22Rv1 (cell line): ENCODE measurements at regions not wholly inside any gene's neighbourhood (a gene's known extent, or its start where the extent isn't known, plus 50 kb on each side); places are given as distances from the start of the nearest gene placed in this dataset.

Experiments used
- H3K27ac ChIP-seq: fragments of 450-650 bp; 2 replicates; pipeline ENCODE4 v1.5.1; 2017
- CTCF ChIP-seq: fragments of 450-650 bp; IDR thresholded peaks from 2 replicates; pipeline ENCODE4 v1.5.1; 2017; ENCODE audit warnings: mild to moderate bottlenecking
- ZFX ChIP-seq: fragments of 450-650 bp; IDR thresholded peaks from 2 replicates; pipeline ENCODE4 v1.6.1; 2017; ENCODE audit warnings: antibody characterized with exemption, borderline replicate concordance

- H3K27ac ChIP-seq, result no peak overlapping the region
- TF ChIP-seq ZFX (no peak), CTCF (no peak)
Measured at GRCh38 chr1:59154401-59154800, 142.5 kb upstream of the FGGY start.

- H3K27ac ChIP-seq, result no peak overlapping the region
- no peak for TF ChIP-seq CTCF
Measured at GRCh38 chr1:59155351-59155750, 141.5 kb upstream of the FGGY start.

GRCh38 chr1:59156051-59156450 is 140.8 kb upstream of the FGGY start:
- TF ChIP-seq ZFX (no peak), CTCF (no peak)
- no peak overlapping the region for H3K27ac ChIP-seq

GRCh38 chr1:59156526-59157199 is 140.2 kb upstream of the FGGY start:
- no peak for TF ChIP-seq ZFX
- no peak for TF ChIP-seq CTCF
- H3K27ac ChIP-seq, result no peak overlapping the region

GRCh38 chr1:59158321-59158720 is 138.6 kb upstream of the FGGY start:
- TF ChIP-seq CTCF (no peak), ZFX (no peak)
- H3K27ac ChIP-seq, result no peak overlapping the region

GRCh38 chr1:59159557-59160203 is 137.2 kb upstream of the FGGY start:
- TF ChIP-seq CTCF (no peak), ZFX (no peak)

GRCh38 chr1:59161136-59161535 is 135.8 kb upstream of the FGGY start:
- no peak for TF ChIP-seq CTCF
- TF ChIP-seq ZFX, result no peak
- no peak overlapping the region for H3K27ac ChIP-seq

More at GRCh38 chr1:59159557-59160203, 137.2 kb upstream of the FGGY start:
- no peak overlapping the region for H3K27ac ChIP-seq
